K562 (cell line): ENCODE measurements at regions not wholly inside any gene's neighbourhood (a gene's known extent, or its start where the extent isn't known, plus 50 kb on each side); places are given as distances from the start of the nearest gene placed in this dataset.

Source experiments
- GTF3C2 ChIP-seq: IDR thresholded peaks from 3 replicates; pipeline ENCODE4 v1.6.1; 2011; ENCODE audit warnings: borderline replicate concordance, mild to moderate bottlenecking, moderate library complexity; ENCODE audit not compliant: insufficient read length; ENCODE audit errors: extremely low read depth
- TRIM28 ChIP-seq: fragments of 450-650 bp; IDR thresholded peaks from 2 replicates; pipeline ENCODE4 v1.6.1; 2017
- ZNF699 ChIP-seq: fragments of 250-450 bp; sonication (Bioruptor Pico); IDR thresholded peaks from 2 replicates; pipeline ENCODE4 v1.8.0; 2021; ENCODE audit warnings: mild to moderate bottlenecking, moderate library complexity; ENCODE audit not compliant: insufficient replicate concordance
- TF ChIP-seq, protein P1 (sequence below), 3 experiments: IDR thresholded peaks in 2 of 3; conservative IDR thresholded peaks in 1 of 3; 2 replicates each; pipeline ENCODE4 v1.5.1; 2011 to 2012; ENCODE audit warnings: low read length in 3 of 3, mild to moderate bottlenecking in 3 of 3, control low read depth in 2 of 3, improper control_type of control experiment in 1 of 3, inconsistent platforms in 1 of 3, low read depth in 1 of 3, mixed read lengths in 1 of 3, moderate library complexity in 1 of 3; ENCODE audit not compliant: insufficient read depth in 2 of 3

DNA sequence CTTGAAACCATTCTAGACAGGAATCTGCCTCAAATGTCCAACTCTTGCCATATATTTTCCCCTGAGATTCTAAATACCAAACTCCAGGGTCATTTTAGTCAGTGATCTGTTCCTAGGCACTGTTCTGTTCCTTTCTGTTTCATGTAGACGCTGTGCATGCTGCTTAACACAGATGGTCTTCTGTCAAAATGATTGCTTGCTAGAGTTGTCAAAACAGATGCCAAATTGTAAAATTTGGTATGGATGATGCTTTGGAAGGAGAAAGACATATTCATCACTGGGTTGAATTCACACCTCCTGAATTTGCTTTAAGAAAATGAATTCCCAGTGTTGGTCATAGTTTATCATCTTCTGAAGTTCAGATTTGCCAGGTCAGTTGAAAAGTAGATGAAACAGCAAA, 425.9 kb downstream of the ETS1 start:
- TF ChIP-seq ZNF699 (CRISPR knock-in tag) (no peak), TRIM28 (no peak), GTF3C2 (no peak)
- TF ChIP-seq, protein P1, sequence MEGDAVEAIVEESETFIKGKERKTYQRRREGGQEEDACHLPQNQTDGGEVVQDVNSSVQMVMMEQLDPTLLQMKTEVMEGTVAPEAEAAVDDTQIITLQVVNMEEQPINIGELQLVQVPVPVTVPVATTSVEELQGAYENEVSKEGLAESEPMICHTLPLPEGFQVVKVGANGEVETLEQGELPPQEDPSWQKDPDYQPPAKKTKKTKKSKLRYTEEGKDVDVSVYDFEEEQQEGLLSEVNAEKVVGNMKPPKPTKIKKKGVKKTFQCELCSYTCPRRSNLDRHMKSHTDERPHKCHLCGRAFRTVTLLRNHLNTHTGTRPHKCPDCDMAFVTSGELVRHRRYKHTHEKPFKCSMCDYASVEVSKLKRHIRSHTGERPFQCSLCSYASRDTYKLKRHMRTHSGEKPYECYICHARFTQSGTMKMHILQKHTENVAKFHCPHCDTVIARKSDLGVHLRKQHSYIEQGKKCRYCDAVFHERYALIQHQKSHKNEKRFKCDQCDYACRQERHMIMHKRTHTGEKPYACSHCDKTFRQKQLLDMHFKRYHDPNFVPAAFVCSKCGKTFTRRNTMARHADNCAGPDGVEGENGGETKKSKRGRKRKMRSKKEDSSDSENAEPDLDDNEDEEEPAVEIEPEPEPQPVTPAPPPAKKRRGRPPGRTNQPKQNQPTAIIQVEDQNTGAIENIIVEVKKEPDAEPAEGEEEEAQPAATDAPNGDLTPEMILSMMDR (IDR thresholded peaks at IDR 0.05 in 2 of 3, conservative IDR thresholded peaks at IDR 0.05 in 1 of 3; ENCODE audit: insufficient read depth in 2 of 3, low read depth in 1 of 3, low read length in 3 of 3): no peak
